A549 (cell line): ENCODE measurements at regions not wholly inside any gene's neighbourhood (a gene's known extent, or its start where the extent isn't known, plus 50 kb on each side); places are given as distances from the start of the nearest gene placed in this dataset.

Source experiments
- ATAC-seq, 2 experiments: fragments of 200-7000 bp in 1 of 2; fragments of >200 bp in 1 of 2; cut with Nextera tagmentation in 1 of 2; cut with Tn5 transposase in 1 of 2; 3 replicates each; pipeline versions ENCODE4 v1.8.0 to v1.9.1; 2018 to 2020; ENCODE audit warnings: mild to moderate bottlenecking in 1 of 2, moderate library complexity in 1 of 2
- CTCF ChIA-PET: fragments of 300-600 bp; sonication (Branson Sonifier 250); formaldehyde crosslinking; extraction: SDS; loops from one replicate; lab custom pipeline; 2021; ENCODE audit warnings: antibody characterized with exemption, inconsistent platforms; lab: Yijun Ruan, JAX
- POLR2A ChIA-PET: fragments of 350-600 bp; formaldehyde crosslinking; extraction: SDS; loops from one replicate; lab custom pipeline; 2021; ENCODE audit warnings: antibody characterized with exemption, inconsistent platforms; lab: Yijun Ruan, JAX
- DNase-seq, 2 experiments: peaks; one replicate each; pipeline versions ENCODE4 v3.0.0 to v3.0.0-alpha.2; 2011 to 2016; ENCODE audit warnings: low read depth in 1 of 2, low spot score in 1 of 2
- FAIRE-seq: peaks from 2 replicates; lab custom pipeline; 2011; peaks lifted over from hg19 to GRCh38; lab: Jason Lieb, UNC
- H3K27ac ChIP-seq, 2 experiments: fragments of >200 bp; sonication (Bioruptor Twin); formaldehyde crosslinking; 3 replicates each; pipeline ENCODE4 v1.5.1; 2016 to 2017
- H3K4me1 ChIP-seq: fragments of >200 bp; sonication (Bioruptor Twin); formaldehyde crosslinking; 3 replicates; pipeline ENCODE4 v1.6.1; 2016
- H3K4me2 ChIP-seq: fragments of >200 bp; sonication (Bioruptor Twin); formaldehyde crosslinking; 3 replicates; pipeline ENCODE4 v1.6.1; 2016
- H3K4me3 ChIP-seq: fragments of >200 bp; sonication (Bioruptor Twin); formaldehyde crosslinking; 3 replicates; pipeline ENCODE4 v1.5.1; 2016
- H3K9me3 ChIP-seq: fragments of >200 bp; sonication (Bioruptor Twin); formaldehyde crosslinking; 3 replicates; pipeline ENCODE4 v1.6.1; 2016
- BHLHE40 ChIP-seq: IDR thresholded peaks from 2 replicates; pipeline ENCODE4 v1.6.1; 2012; ENCODE audit warnings: low read depth, low read length, inconsistent platforms
- CBX8 ChIP-seq: fragments of 200-600 bp; sonication (generic); IDR thresholded peaks from 2 replicates; pipeline ENCODE4 v1.6.1; 2016
- CHD2 ChIP-seq: fragments of 150-350 bp; IDR thresholded peaks from 2 replicates; pipeline ENCODE4 v1.6.1; 2014; ENCODE audit warnings: low read length; ENCODE audit not compliant: partially characterized antibody
- EHMT2 ChIP-seq: fragments of 200-600 bp; sonication (generic); IDR thresholded peaks from 2 replicates; pipeline ENCODE4 v1.6.1; 2016; ENCODE audit warnings: antibody characterized with exemption, low read depth, mild to moderate bottlenecking, moderate library complexity
- FOSB ChIP-seq: fragments of 250-450 bp; sonication (Bioruptor Pico); IDR thresholded peaks from 2 replicates; pipeline ENCODE4 v1.5.0; 2020; ENCODE audit warnings: mild to moderate bottlenecking, moderate library complexity
- FOXS1 ChIP-seq: fragments of 250-450 bp; sonication (Bioruptor Pico); IDR thresholded peaks from 2 replicates; pipeline ENCODE4 v1.5.0; 2020; ENCODE audit warnings: mild to moderate bottlenecking, moderate library complexity
- HMGXB4 ChIP-seq: fragments of 250-450 bp; sonication (Bioruptor Pico); IDR thresholded peaks from 2 replicates; pipeline ENCODE4 v1.5.0; 2021; ENCODE audit warnings: mild to moderate bottlenecking, moderate library complexity, borderline replicate concordance
- KDM5A ChIP-seq: fragments of 200-600 bp; sonication (generic); IDR thresholded peaks from 2 replicates; pipeline ENCODE4 v1.6.1; 2016; ENCODE audit warnings: antibody characterized with exemption, mild to moderate bottlenecking
- MYC ChIP-seq: IDR thresholded peaks from 2 replicates; pipeline ENCODE4 v1.6.1; 2012; ENCODE audit warnings: mild to moderate bottlenecking, inconsistent platforms, low read length, improper control_type of control experiment, borderline replicate concordance
- NPAS2 ChIP-seq: fragments of 250-450 bp; sonication (Bioruptor Pico); IDR thresholded peaks from 2 replicates; pipeline ENCODE4 v1.8.0; 2022; ENCODE audit warnings: mild to moderate bottlenecking, moderate library complexity, borderline replicate concordance
- PHF8 ChIP-seq: fragments of 200-600 bp; sonication (generic); IDR thresholded peaks from 2 replicates; pipeline ENCODE4 v1.6.1; 2016; ENCODE audit warnings: low read depth, mild to moderate bottlenecking, antibody characterized with exemption, moderate library complexity, borderline replicate concordance
- RAD21 ChIP-seq, 2 experiments: fragments of >200 bp in 1 of 2; sonication (Bioruptor Twin) in 1 of 2; formaldehyde crosslinking in 1 of 2; IDR thresholded peaks in 1 of 2; conservative IDR thresholded peaks in 1 of 2; 2 replicates in 1 of 2; 3 replicates in 1 of 2; pipeline ENCODE4 v1.6.1; 2012 to 2018; ENCODE audit warnings: inconsistent platforms in 1 of 2
- TP53 ChIP-seq: fragments of 250-450 bp; sonication (Bioruptor Pico); IDR thresholded peaks from 2 replicates; pipeline ENCODE4 v1.5.0; 2021; ENCODE audit warnings: mild to moderate bottlenecking, moderate library complexity
- ZSCAN20 ChIP-seq: fragments of 250-450 bp; sonication (Bioruptor Pico); IDR thresholded peaks from 2 replicates; pipeline ENCODE4 v1.8.0; 2022; ENCODE audit warnings: mild to moderate bottlenecking, moderate library complexity
- WGBS: methylation state at CpG from one replicate; pipeline ENCODE4 v1.1.6; 2017; ENCODE audit errors: missing lambda C conversion rate; 5-methylcytosine and 5-hydroxymethylcytosine counted together
- TF ChIP-seq, protein P1 (sequence below): fragments of >200 bp; sonication (Bioruptor Twin); formaldehyde crosslinking; IDR thresholded peaks from 3 replicates; pipeline ENCODE4 v1.5.1; 2016
- TF ChIP-seq, protein P2 (sequence below): IDR thresholded peaks from 2 replicates; pipeline ENCODE4 v1.6.1; 2012
- TF ChIP-seq, protein P3 (sequence below): fragments of 450-650 bp; IDR thresholded peaks from 2 replicates; pipeline ENCODE4 v1.6.1; 2014; ENCODE audit warnings: antibody characterized with exemption
- TF ChIP-seq, protein P4 (sequence below): fragments of 150-350 bp; IDR thresholded peaks from 2 replicates; pipeline ENCODE4 v1.6.1; 2014; ENCODE audit warnings: low read depth, mild to moderate bottlenecking, low read length

DNA sequence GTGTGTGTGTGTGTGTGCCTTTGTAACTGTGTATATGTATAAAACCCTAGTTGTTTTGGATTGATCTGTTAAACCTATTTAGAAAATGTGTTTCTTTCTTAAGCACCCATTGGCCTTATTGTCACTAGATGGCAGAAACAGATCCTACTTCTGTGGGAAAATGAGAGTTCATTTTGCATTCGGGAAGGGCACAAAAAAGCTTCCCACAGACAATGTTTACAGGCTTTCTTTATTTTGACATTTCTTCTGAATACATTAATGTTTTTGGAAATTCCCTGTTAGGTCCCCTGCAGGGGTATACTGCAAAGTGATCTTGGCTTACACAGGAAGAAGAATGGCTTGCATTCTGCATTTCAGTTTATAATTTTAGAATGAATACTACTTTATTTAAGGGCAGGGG lies 481.8 kb upstream of the ARRDC3 start:
- no peak overlapping the region for H3K27ac ChIP-seq
- 0 out of 3 replicates have a peak overlapping the region, but pooled peaks have one; percentile 20 for H3K4me2 ChIP-seq
- H3K9me3 ChIP-seq: no peaks in the 10 kb centered on the region
- H3K4me1 ChIP-seq: no peaks in the 10 kb centered on the region
- TF ChIP-seq, protein P1, sequence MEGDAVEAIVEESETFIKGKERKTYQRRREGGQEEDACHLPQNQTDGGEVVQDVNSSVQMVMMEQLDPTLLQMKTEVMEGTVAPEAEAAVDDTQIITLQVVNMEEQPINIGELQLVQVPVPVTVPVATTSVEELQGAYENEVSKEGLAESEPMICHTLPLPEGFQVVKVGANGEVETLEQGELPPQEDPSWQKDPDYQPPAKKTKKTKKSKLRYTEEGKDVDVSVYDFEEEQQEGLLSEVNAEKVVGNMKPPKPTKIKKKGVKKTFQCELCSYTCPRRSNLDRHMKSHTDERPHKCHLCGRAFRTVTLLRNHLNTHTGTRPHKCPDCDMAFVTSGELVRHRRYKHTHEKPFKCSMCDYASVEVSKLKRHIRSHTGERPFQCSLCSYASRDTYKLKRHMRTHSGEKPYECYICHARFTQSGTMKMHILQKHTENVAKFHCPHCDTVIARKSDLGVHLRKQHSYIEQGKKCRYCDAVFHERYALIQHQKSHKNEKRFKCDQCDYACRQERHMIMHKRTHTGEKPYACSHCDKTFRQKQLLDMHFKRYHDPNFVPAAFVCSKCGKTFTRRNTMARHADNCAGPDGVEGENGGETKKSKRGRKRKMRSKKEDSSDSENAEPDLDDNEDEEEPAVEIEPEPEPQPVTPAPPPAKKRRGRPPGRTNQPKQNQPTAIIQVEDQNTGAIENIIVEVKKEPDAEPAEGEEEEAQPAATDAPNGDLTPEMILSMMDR: peak; percentile 18; the same call in 1 of the 3 replicates
- TF ChIP-seq, protein P2, sequence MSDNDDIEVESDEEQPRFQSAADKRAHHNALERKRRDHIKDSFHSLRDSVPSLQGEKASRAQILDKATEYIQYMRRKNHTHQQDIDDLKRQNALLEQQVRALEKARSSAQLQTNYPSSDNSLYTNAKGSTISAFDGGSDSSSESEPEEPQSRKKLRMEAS: no peak
- no peak for TF ChIP-seq CHD2
- no peak for TF ChIP-seq BHLHE40
- no peak for TF ChIP-seq FOSB (CRISPR knock-in tag)
- TF ChIP-seq RAD21 (conservative IDR thresholded peaks at IDR 0.05 in 1 of 2, IDR thresholded peaks at IDR 0.05 in 1 of 2): peak; percentile 25 to 45; a peak in 4 of 5 replicates
- no peak for TF ChIP-seq KDM5A
- FAIRE-seq (no peak), DNase-seq (peak in 1 of 2 experiments; percentile 29), ATAC-seq (no peak)
- WGBS: 7% methylated on average over 1 of the region's 1 CpG
- POLR2A ChIA-PET: no interaction called here
- H3K4me3 ChIP-seq: no peak overlapping the region
- CTCF ChIA-PET: interaction anchor here (0.7 to 1.0 kb wide), 2 partner anchors 17 to 80 kb away, joined by 3 to 5 read pairs; no protein-coding TSS in a partner anchor

DNA sequence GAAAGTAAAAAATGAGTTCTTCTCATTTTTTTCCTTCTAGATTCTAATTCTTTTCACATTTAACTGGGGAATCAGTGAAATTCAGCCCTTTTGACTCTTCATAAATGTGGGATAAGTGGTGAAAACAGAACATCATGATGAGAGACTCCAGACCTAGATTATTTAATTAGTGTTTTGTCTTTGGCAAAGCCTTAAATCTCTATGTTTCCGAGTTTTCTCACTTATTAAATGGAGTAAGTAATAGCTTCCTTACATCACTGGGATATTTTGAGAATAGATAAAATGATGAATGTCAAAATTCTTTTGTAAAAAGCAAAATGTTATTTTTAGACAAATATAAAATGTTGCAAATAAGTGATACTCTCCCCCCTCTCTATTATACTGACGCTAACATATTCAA lies 468.6 kb upstream of the ARRDC3 start:
- 78% methylated on average over 2 of the region's 2 CpGs for WGBS
- Histone ChIP-seq H3K4me1 (peaks cover 29% of the 10 kb centered on the region), H3K9me3 (no peaks in the 10 kb centered on the region), H3K27ac (no peak overlapping the region), H3K4me3 (no peak overlapping the region), H3K4me2 (no peak overlapping the region)
- no peak for ATAC-seq
- TF ChIP-seq MYC: no peak
- TF ChIP-seq NPAS2 (CRISPR knock-in tag): no peak
- no peak for TF ChIP-seq CBX8
- no peak for TF ChIP-seq EHMT2
- TF ChIP-seq TP53 (CRISPR knock-in tag): no peak
- TF ChIP-seq, protein P3, sequence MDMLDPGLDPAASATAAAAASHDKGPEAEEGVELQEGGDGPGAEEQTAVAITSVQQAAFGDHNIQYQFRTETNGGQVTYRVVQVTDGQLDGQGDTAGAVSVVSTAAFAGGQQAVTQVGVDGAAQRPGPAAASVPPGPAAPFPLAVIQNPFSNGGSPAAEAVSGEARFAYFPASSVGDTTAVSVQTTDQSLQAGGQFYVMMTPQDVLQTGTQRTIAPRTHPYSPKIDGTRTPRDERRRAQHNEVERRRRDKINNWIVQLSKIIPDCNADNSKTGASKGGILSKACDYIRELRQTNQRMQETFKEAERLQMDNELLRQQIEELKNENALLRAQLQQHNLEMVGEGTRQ: no peak
- TF ChIP-seq ZSCAN20 (CRISPR knock-in tag): no peak
- TF ChIP-seq FOSB (CRISPR knock-in tag): no peak
- TF ChIP-seq, protein P4, sequence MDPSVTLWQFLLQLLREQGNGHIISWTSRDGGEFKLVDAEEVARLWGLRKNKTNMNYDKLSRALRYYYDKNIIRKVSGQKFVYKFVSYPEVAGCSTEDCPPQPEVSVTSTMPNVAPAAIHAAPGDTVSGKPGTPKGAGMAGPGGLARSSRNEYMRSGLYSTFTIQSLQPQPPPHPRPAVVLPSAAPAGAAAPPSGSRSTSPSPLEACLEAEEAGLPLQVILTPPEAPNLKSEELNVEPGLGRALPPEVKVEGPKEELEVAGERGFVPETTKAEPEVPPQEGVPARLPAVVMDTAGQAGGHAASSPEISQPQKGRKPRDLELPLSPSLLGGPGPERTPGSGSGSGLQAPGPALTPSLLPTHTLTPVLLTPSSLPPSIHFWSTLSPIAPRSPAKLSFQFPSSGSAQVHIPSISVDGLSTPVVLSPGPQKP: no peak
- no peak for TF ChIP-seq FOXS1 (CRISPR knock-in tag)
- TF ChIP-seq HMGXB4: no peak
- TF ChIP-seq PHF8: no peak
- FAIRE-seq: no peak
- CTCF ChIA-PET: no interaction called here
- DNase-seq: no peak
- POLR2A ChIA-PET: no interaction called here
